Panc1 (cell line): ENCODE measurements at regions not wholly inside any gene's neighbourhood (a gene's known extent, or its start where the extent isn't known, plus 50 kb on each side); places are given as distances from the start of the nearest gene placed in this dataset.
A peak's percentile ranks its signal among the peaks of the same experiment; 100 is the strongest.

Source experiments
- ATAC-seq: fragments of 200-7000 bp; cut with Tn5 transposase; 2 replicates; pipeline ENCODE4 v1.9.1; 2020; ENCODE audit warnings: mild to moderate bottlenecking, moderate library complexity
- BruUV-seq: library from RNA; stranded (reverse); fragments of 400-500 nt; replicated peaks from 2 replicates; lab custom pipeline; 2021; lab: Mats Ljungman, UMichigan
- CTCF ChIA-PET: fragments of 300-600 bp; sonication (Branson Sonifier 250); formaldehyde crosslinking; loops from one replicate; lab custom pipeline; 2022; ENCODE audit warnings: antibody characterized with exemption; lab: Charles Lee
- POLR2A ChIA-PET: fragments of 300-600 bp; sonication (Branson Sonifier 250); formaldehyde crosslinking; loops from one replicate; lab custom pipeline; 2022; ENCODE audit warnings: antibody characterized with exemption; lab: Charles Lee
- DNase-seq: peaks from one replicate; pipeline ENCODE4 v3.0.0-alpha.2; 2010; ENCODE audit warnings: low read depth, low spot score
- H3K27ac ChIP-seq: 2 replicates; pipeline ENCODE4 v1.5.1; 2011; ENCODE audit warnings: mild to moderate bottlenecking, low read length, inconsistent platforms
- H3K27me3 ChIP-seq: fragments of 200-500 bp; sonication (Bioruptor generic); 2 replicates; pipeline ENCODE4 v1.6.0; 2014; ENCODE audit warnings: low read length, inconsistent platforms; ENCODE audit not compliant: control insufficient read depth, insufficient read depth
- H3K36me3 ChIP-seq: fragments of 200-500 bp; sonication (Bioruptor generic); 2 replicates; pipeline ENCODE4 v1.5.1; 2014; ENCODE audit warnings: inconsistent platforms, mild to moderate bottlenecking, low read length, moderate library complexity; ENCODE audit not compliant: control insufficient read depth, insufficient read depth
- H3K4me1 ChIP-seq: 2 replicates; pipeline ENCODE4 v1.5.1; 2011; ENCODE audit warnings: inconsistent platforms, mild to moderate bottlenecking, low read length, moderate library complexity; ENCODE audit not compliant: control insufficient read depth, insufficient read depth
- H3K4me3 ChIP-seq, 2 experiments: 2 replicates each; pipeline ENCODE4 v1.5.1; 2011 to 2012; ENCODE audit warnings: low read depth in 2 of 2, low read length in 2 of 2, mild to moderate bottlenecking in 2 of 2, inconsistent platforms in 1 of 2, moderate library complexity in 1 of 2
- H3K9me3 ChIP-seq: fragments of 200-500 bp; sonication (Bioruptor generic); 2 replicates; pipeline ENCODE4 v1.5.1; 2014; ENCODE audit warnings: low read depth, mild to moderate bottlenecking, inconsistent platforms, low read length, moderate library complexity; ENCODE audit not compliant: control insufficient read depth, insufficient read depth
- CTCF ChIP-seq: fragments of 450-650 bp; IDR thresholded peaks from 2 replicates; pipeline ENCODE4 v1.5.1; 2017; ENCODE audit warnings: mild to moderate bottlenecking
- POLR2AphosphoS5 ChIP-seq: IDR thresholded peaks from 2 replicates; pipeline ENCODE4 v1.6.1; 2012; ENCODE audit warnings: mild to moderate bottlenecking, low read depth, low read length, moderate library complexity
- REST ChIP-seq, 2 experiments: IDR thresholded peaks; 2 replicates each; pipeline ENCODE4 v1.6.1; 2011 to 2012; ENCODE audit warnings: low read depth in 2 of 2, control low read depth in 1 of 2, low read length in 1 of 2, mild to moderate bottlenecking in 1 of 2, moderate library complexity in 1 of 2; ENCODE audit not compliant: insufficient read depth in 1 of 2
- SIN3A ChIP-seq: IDR thresholded peaks from 2 replicates; pipeline ENCODE4 v1.6.1; 2012; ENCODE audit warnings: low read depth, mild to moderate bottlenecking, low read length, moderate library complexity, borderline replicate concordance; ENCODE audit not compliant: insufficient read depth
- TCF7L2 ChIP-seq: IDR thresholded peaks from 2 replicates; pipeline ENCODE4 v1.6.1; 2011; ENCODE audit warnings: mild to moderate bottlenecking, low read depth, low read length, inconsistent platforms
- in situ Hi-C: cut with HindIII; loops from 2 replicates; pipeline ENCODE4 v1.10.0; 2016; ENCODE audit warnings: low sequenced_read_pairs, low pct_unique_long_range_greater_than_20kb
- intact Hi-C: fragments of 100-400 bp; cut with micrococcal nuclease; formaldehyde crosslinking; loops from one replicate; pipeline ENCODE4 v1.10.0; 2022; ENCODE audit not compliant: unreplicated experiment

DNA sequence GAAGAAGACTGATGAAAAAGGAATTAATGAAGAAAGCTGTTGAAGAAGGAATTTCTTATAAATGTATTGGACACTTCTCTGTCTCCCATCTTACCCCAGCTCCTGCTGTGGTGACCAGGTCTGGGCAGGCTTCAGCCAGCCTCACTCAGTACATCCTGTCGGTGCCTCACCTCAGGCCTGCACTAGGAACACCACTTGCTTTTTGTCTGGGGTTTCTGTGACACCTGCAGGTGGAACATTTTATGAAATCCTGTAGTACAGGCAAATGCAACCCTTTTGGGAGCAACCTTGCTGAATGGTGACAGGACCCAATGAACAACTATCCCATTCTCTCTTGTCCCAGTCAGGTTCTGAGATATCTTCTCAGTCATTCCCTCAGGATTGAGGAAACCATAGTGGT lies 129.7 kb downstream of the PRDM13 start:
- peak; percentile 78; the same call in 1 of the 2 replicates for ATAC-seq
- no peaks in the 10 kb centered on the region for H3K36me3 ChIP-seq
- no peak overlapping the region for H3K4me3 ChIP-seq
- BruUV-seq = no TSS peak
- H3K27me3 ChIP-seq = peaks cover 11% of the 10 kb centered on the region
- no peaks in the 10 kb centered on the region for H3K9me3 ChIP-seq
- no peak overlapping the region for H3K27ac ChIP-seq
- ChIA-PET CTCF (interaction anchor here (0.6 kb wide), 2 partner anchors 140 to 553 kb away, joined by 5 read pairs; no protein-coding TSS in a partner anchor), POLR2A (no interaction called here)
- in situ Hi-C loops (no loop called here), intact Hi-C loops (no loop called here)
- TF ChIP-seq CTCF (peak; percentile 23), TCF7L2 (no peak), REST (IDR thresholded peaks at IDR 0.05; ENCODE audit: insufficient read depth in 1 of 2, low read depth in 2 of 2, low read length in 1 of 2) (no peak)
- no peak for DNase-seq
- no peaks in the 10 kb centered on the region for H3K4me1 ChIP-seq

DNA sequence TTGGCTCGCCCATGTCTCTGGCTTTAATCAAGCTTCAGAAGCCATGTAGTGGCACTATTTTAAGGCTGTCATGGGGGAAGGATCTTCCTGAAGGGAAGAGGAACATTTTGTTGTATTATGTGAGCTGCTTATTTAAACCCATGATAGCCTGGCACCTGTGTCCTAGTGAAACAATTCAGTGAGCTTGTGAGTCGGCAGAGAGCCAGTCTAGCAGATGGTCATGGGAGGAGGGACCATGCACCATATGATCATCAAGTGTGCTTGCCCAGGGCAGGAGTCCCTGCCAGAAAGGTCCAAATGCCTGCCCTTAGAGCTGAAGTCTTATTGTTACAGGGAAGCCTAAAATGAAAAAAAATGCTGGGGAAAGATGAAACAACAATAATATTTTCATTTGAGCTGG lies 132.9 kb downstream of the PRDM13 start:
- peaks cover 11% of the 10 kb centered on the region for H3K27me3 ChIP-seq
- intact Hi-C loops (no loop called here), in situ Hi-C loops (no loop called here)
- no TSS peak for BruUV-seq
- no peaks in the 10 kb centered on the region for H3K9me3 ChIP-seq
- ATAC-seq (no peak), DNase-seq (no peak)
- no peaks in the 10 kb centered on the region for H3K4me1 ChIP-seq
- ChIA-PET CTCF (no interaction called here), POLR2A (interaction anchor here (0.6 kb wide), 2 partner anchors 142 to 433 kb away, joined by 3 read pairs; no protein-coding TSS in a partner anchor)
- no peak for TF ChIP-seq REST (IDR thresholded peaks at IDR 0.05; ENCODE audit: insufficient read depth in 1 of 2, low read depth in 2 of 2, low read length in 1 of 2)
- TF ChIP-seq POLR2AphosphoS5 = no peak
- TF ChIP-seq CTCF = no peak
- no peak for TF ChIP-seq TCF7L2
- TF ChIP-seq SIN3A = no peak
- no peaks in the 10 kb centered on the region for H3K36me3 ChIP-seq
- no peak overlapping the region for H3K4me3 ChIP-seq
- no peak overlapping the region for H3K27ac ChIP-seq
